ENCODE measurements at regions not wholly inside any gene's neighbourhood (a gene's known extent, or its start where the extent isn't known, plus 50 kb on each side); places are given as distances from the start of the nearest gene placed in this dataset.
A peak's percentile ranks its signal among the peaks of the same experiment; 100 is the strongest.

DNA sequence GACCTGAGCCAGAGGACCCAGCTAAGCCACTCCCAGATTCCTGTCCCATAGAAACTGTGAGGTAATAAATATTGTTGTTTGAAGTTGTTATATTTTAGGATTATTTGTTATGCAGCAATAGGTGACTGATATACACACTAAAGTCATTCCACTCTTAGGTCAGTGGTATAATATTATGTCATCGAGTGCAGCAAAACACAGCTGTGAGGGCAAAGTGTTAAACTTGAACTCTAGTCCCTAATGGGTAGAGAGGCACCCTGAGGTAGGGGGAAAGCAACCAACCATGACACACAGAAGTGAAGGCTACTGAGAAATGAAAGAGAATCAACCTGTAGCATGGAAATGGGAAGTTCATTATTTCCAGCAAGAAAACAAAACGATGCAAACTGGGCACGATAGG lies 66.6 kb downstream of the ATXN3L start:
- Histone ChIP-seq H3K4me3 (no peak overlapping the region), H3K36me3 (no peaks in the 10 kb centered on the region), H3K4me1 (peaks cover 0 to 13% (median 0%) of the 10 kb centered on the region in 3 donors), H3K27ac (no peak overlapping the region), H3K9me3 (no peaks in the 10 kb centered on the region), H3K27me3 (no peaks in the 10 kb centered on the region)
- TF ChIP-seq POLR2A (IDR thresholded peaks at IDR 0.05) (no peak), POLR2AphosphoS5 (IDR thresholded peaks at IDR 0.05) (no peak), EP300 (IDR thresholded peaks at IDR 0.05) (no peak)
- TF ChIP-seq, protein P1, sequence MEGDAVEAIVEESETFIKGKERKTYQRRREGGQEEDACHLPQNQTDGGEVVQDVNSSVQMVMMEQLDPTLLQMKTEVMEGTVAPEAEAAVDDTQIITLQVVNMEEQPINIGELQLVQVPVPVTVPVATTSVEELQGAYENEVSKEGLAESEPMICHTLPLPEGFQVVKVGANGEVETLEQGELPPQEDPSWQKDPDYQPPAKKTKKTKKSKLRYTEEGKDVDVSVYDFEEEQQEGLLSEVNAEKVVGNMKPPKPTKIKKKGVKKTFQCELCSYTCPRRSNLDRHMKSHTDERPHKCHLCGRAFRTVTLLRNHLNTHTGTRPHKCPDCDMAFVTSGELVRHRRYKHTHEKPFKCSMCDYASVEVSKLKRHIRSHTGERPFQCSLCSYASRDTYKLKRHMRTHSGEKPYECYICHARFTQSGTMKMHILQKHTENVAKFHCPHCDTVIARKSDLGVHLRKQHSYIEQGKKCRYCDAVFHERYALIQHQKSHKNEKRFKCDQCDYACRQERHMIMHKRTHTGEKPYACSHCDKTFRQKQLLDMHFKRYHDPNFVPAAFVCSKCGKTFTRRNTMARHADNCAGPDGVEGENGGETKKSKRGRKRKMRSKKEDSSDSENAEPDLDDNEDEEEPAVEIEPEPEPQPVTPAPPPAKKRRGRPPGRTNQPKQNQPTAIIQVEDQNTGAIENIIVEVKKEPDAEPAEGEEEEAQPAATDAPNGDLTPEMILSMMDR (IDR thresholded peaks at IDR 0.05) = no peak
- 86 to 89% methylated on average over 2 of the region's 3 CpGs for WGBS, 2 donors (ENCODE audit: low coverage in 1 of 2)
- no peak for ATAC-seq

DNA sequence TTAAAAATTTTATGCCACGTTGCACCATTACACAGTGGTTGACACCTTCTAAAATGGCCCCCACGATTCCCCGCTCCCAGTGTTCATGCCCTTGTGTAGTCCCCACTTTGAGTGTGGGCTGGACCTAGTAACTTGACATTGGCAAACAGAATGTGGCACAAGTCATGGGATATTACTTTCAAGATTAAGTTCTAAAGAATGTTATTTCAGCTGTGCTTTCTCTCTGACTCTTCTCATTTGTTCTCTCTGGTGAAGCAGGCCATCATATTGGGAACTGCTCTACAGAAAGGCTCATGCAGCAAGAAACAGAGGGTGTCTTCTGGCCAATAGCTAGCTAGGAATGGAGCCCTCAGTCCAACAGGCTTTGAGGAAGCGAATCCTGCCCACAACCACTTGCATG lies 67.1 kb downstream of the ATXN3L start:
- no peaks in the 10 kb centered on the region for H3K36me3 ChIP-seq
- ATAC-seq = no peak
- H3K9me3 ChIP-seq = no peaks in the 10 kb centered on the region
- H3K4me1 ChIP-seq = peaks cover 0 to 16% (median 0%) of the 10 kb centered on the region in 3 donors
- no peak overlapping the region for H3K4me3 ChIP-seq
- 84% methylated on average over 2 of the region's 4 CpGs; no CpG with 5 or more reads in 1 of the 2 donors for WGBS, 2 donors (ENCODE audit: low coverage in 1 of 2)
- TF ChIP-seq POLR2A (IDR thresholded peaks at IDR 0.05) = no peak
- TF ChIP-seq, protein P1 (IDR thresholded peaks at IDR 0.05) = no peak
- no peak for TF ChIP-seq EP300 (IDR thresholded peaks at IDR 0.05)
- TF ChIP-seq POLR2AphosphoS5 (IDR thresholded peaks at IDR 0.05) = no peak
- H3K27ac ChIP-seq = no peak overlapping the region
- no peaks in the 10 kb centered on the region for H3K27me3 ChIP-seq

DNA sequence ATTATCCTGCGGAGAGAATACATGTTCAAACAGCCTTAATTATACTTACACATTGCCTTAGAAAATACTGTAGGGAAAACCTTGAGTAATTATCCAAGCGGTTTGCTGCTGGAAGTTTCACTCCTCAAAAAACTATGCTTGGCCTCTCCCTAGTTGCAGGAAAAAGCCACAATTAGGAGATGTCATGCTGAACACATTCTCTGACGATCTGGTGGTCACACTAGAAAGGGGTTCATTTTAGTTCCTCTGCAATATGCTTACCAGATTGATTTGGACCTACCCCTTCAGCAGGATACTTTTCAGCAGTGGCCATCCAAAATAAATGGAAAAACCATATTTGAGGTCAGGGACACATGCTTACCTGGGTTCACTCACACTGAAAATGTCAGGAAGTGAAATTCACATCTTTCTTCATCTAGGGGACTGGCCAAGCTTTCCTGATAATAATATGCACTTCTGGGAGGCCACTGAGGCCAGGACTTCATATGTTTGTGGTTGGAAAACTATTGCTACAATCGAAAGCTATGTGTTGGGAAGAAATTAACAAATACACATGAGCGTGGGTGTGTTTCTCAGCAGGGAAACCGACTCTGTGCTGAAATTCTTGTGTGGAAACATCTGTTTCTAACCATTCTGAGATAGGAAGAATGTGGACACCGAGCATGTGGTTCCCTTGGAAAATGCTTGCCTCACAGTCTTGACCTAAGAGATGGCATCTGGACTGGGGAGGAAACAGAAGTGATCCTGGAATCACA lies 68.8 kb downstream of the ATXN3L start:
- no peaks in the 10 kb centered on the region for H3K36me3 ChIP-seq
- TF ChIP-seq EP300 (IDR thresholded peaks at IDR 0.05) = no peak
- TF ChIP-seq POLR2A (IDR thresholded peaks at IDR 0.05) = no peak
- H3K4me1 ChIP-seq = peaks cover 0 to 16% (median 0%) of the 10 kb centered on the region in 3 donors
- 61 to 62% methylated on average over 6 to 7 of the region's 7 CpGs for WGBS, 2 donors (ENCODE audit: low coverage in 1 of 2)
- ATAC-seq = peak; percentile 82
- H3K4me3 ChIP-seq = no peak overlapping the region
- H3K27ac ChIP-seq = peak overlapping the region in 3 of 4 donors; percentile 30 to 39 (median 38)
- H3K9me3 ChIP-seq = no peaks in the 10 kb centered on the region
- H3K27me3 ChIP-seq = no peaks in the 10 kb centered on the region

DNA sequence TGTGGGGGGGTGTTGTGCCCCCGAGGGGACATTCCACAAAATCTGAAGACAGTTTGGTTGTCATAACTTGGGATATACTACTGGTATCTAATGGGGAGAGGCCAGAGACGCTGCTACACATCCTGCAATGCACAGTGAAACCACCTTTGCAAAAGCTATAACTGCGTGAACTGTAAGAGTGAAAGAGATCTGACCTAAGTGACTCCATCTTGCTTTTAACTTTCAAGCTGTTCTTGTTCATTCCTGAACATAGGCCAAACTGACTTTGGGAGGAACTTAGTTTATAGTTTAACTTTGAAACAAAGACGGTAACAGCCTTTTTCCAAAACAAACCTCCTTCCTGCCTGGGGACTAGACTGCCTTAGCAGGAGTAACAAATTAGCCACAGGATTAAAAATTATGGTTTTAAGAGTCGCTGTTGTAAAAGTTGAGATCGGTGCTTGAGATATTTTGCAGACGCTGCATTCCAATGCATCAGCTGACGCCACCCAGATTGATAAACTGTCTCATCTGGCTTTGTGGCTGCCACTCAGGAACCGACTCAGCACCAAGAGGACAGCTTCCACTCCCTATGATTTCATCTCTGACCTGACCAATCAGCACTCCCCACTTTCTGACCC lies 70.9 kb downstream of the ATXN3L start:
- H3K4me1 ChIP-seq = peaks cover 0 to 16% (median 0%) of the 10 kb centered on the region in 3 donors
- no peaks in the 10 kb centered on the region for H3K9me3 ChIP-seq
- no peak overlapping the region for H3K4me3 ChIP-seq
- no peak for TF ChIP-seq POLR2A (IDR thresholded peaks at IDR 0.05)
- no peak for TF ChIP-seq EP300 (IDR thresholded peaks at IDR 0.05)
- TF ChIP-seq, protein P1 (IDR thresholded peaks at IDR 0.05) = no peak
- TF ChIP-seq POLR2AphosphoS5 (IDR thresholded peaks at IDR 0.05) = no peak
- peak overlapping the region in 3 of 4 donors; percentile 28 to 63 (median 38) for H3K27ac ChIP-seq
- ATAC-seq = no peak
- H3K36me3 ChIP-seq = no peaks in the 10 kb centered on the region
- H3K27me3 ChIP-seq = no peaks in the 10 kb centered on the region
- WGBS, 2 donors (ENCODE audit: low coverage in 1 of 2) = 5 to 25% methylated on average over 6 to 9 of the region's 9 CpGs

DNA sequence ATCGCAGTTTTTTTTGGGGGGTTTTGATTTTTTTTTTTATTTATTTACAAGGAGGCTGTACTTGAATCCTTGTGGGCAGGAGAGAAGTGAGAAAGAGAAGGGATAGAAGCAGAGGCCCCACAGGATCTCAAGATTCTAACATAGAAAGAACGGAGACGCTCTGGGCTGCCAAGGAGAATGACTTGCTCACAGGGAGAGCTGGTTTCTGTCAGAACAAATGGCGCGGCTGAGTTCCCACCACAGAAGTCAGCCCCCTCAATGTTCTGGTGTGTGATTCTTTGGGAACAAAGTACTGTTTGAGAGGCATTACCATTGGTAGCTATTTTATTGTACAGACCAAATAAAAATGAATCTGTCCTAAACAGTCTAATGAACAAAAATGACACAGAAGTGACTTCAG lies 80.6 kb downstream of the ATXN3L start:
- H3K27me3 ChIP-seq = no peaks in the 10 kb centered on the region
- no peak overlapping the region for H3K4me3 ChIP-seq
- H3K27ac ChIP-seq = no peak overlapping the region
- H3K36me3 ChIP-seq = no peaks in the 10 kb centered on the region
- no peak for ATAC-seq
- no peaks in the 10 kb centered on the region for H3K4me1 ChIP-seq
- H3K9me3 ChIP-seq = no peaks in the 10 kb centered on the region
- TF ChIP-seq POLR2AphosphoS5 (IDR thresholded peaks at IDR 0.05) = no peak
- TF ChIP-seq, protein P1 (IDR thresholded peaks at IDR 0.05) = no peak
- TF ChIP-seq POLR2A (IDR thresholded peaks at IDR 0.05) = no peak
- no peak for TF ChIP-seq EP300 (IDR thresholded peaks at IDR 0.05)
- 46 to 69% methylated on average over 3 to 4 of the region's 5 CpGs for WGBS, 2 donors (ENCODE audit: low coverage in 1 of 2)

Data from gastroesophageal sphincter (tissue), 4 donors.